Adrenal gland (tissue), 5 donors: ENCODE measurements at regions not wholly inside any gene's neighbourhood (a gene's known extent, or its start where the extent isn't known, plus 50 kb on each side); places are given as distances from the start of the nearest gene placed in this dataset.

Experiments
- CTCF ChIP-seq, 6 experiments: fragments of 450-650 bp in 4 of 6; fragments of 200-600 bp in 2 of 6; sonication (generic) in 1 of 6; IDR thresholded peaks; 1 replicate in 5 of 6; 2 replicates in 1 of 6; pipeline versions ENCODE4 v1.5.1 to v1.8.0; 2016 to 2021; ENCODE audit warnings: antibody characterized with exemption in 6 of 6, mild to moderate bottlenecking in 2 of 6, moderate library complexity in 1 of 6
- POLR2A ChIP-seq, 2 donors: fragments of 450-650 bp; IDR thresholded peaks; one replicate each; pipeline ENCODE4 v1.6.1; 2017; ENCODE audit warnings: antibody characterized with exemption in 2 of 2, mild to moderate bottlenecking in 2 of 2, moderate library complexity in 1 of 2
- donor health status: DM: no; HTN: no; CAD: no.

GRCh38 chr3:89577637-89578530, 470.5 kb downstream of the EPHA3 start:
- no peak for TF ChIP-seq CTCF (IDR thresholded peaks at IDR 0.05)
- no peak for TF ChIP-seq POLR2A (IDR thresholded peaks at IDR 0.05)
